Amniotic epithelial cell (primary cell): ENCODE measurements at regions not wholly inside any gene's neighbourhood (a gene's known extent, or its start where the extent isn't known, plus 50 kb on each side); places are given as distances from the start of the nearest gene placed in this dataset.

Experiments used
- DNase-seq: peaks from one replicate; pipeline ENCODE4 v3.0.0-alpha.2; 2010; ENCODE audit warnings: low read depth

DNA sequence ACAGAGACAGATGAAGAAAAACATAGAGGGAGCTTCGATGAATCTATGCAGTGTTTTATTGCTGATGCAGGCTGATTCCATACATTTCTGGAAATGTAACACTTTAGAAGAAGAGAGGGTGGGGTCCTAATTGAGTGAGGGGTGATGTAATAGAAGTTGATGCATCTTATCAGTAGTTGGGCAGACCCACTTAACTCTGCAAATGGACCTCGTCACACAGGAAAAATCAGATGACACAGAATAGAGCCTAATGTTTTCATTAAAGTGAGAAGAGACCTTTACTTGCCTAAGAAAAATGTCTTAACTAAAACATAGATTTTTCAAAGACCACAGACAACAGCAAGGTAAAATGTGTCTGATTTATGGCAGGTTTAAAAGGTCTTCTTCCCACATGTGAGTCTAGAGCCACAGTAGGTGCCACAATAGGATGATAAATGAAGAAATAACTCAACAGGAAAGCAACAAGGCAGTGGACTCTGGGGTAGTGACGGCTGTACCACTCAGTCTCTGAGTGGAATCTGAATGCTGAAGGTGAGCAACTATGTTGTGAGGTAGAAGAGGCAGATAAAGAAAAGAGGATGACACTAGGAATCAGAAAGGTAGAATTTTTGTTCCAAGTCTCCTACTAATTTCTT is 414.7 kb upstream of the PIK3C3 start:
- no peak for DNase-seq

DNA sequence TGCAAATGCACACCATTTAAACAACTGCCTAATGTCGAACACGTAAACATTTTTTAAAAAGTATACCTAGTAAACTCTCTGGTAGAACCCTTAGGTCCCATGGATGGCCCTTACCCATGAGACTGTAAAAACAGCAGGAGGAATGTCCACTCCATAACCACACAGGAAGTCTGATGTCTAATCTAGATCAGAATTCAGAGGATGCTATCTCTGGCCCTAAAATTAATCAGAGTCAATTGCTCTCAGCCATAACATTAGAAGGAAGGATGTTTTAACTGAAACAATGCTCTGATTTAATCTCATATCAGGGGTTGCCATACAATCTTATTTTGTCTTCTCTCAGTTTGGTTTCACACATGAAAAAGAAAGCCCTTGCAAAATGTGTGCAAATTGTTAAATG is 416.3 kb upstream of the PIK3C3 start:
- no peak for DNase-seq

DNA sequence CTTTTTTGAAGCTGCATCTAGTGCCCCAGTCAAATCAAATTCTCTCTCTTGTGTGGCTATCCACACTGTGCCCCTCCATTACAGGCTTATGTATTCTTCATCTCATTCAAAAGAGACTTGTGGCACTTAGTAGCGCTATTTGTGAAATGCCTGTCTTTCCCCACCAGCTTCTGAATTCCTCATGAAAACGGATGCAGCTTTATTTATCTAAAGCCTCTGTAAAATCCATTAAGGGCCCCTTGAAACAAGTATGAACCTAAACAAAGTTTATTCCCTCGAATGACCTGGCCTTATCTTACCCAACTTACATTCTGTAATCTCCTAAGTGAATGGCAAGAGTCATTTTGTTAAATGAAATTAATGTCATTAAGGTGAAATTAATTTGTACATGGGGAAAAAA is 417.4 kb upstream of the PIK3C3 start:
- DNase-seq, result no peak

DNA sequence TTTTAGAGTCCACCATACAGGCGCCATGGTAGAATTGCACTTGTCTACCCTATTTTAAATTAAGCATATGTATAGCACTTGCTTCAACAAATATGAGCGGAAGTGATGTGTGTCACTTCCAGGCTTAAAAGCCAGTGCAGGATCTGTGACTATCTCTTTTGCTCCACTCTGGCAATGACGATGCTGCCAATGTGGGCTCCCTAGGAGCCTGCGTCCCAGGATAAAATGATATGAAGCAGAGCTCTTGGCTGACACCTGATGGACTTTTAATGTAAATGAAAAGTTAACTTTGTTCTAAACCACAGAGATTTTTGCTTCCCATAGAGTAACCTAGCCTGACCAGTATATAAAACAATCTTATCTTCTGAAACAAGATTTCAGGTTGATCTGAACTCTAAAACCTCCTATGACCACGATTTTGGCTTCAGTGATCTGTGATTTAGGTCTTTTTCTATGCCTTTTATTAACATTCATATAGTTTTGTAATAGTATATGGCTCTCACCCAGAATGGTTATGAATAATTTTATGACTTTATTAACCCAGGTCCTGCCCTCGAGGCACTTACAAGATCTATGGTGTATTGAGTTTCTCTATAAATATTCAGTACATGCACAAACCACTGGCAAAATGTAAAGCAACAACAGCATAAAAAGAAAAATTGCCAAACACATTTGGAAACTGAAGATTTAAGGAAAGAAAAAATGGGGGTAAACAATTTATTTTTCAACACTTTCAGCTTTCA is 422.5 kb upstream of the PIK3C3 start:
- DNase-seq, result peak; percentile 39

DNA sequence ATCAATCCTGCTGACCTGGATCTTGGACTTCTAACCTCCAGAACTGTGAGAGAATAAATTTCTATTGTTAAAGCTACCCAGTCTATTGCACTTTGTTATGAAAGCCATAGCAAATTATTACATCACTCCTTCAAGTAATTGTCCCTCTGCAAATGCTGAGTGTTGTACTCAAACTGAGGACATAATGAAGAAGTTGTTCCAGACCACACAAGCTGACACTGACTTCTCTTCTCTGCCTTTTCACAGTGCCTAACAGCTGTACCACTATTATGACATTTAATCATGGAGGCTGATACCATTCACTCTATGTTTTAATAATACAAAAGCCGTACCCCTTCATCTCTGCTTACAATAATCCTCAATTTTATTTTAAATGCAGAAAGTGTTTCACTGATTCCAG is 424.1 kb upstream of the PIK3C3 start:
- no peak for DNase-seq

DNA sequence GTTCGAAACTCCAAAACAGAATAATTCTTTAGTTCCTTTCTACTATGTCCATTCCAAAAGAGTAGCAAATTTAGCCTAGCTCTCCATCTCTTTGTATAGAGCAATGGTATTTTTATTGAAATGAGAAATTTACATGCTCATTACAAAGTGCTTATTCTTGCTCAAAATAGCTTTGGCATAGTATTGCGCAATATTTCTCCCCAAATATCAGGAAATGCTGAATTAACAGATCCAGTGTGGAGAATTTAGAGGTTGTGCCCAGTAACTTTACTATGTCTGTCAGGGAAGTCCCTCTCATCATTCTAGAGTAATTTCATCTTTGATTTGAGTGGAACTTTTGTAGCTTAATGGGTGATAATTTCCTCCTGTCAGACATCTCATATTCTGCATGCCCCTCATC is 425.9 kb upstream of the PIK3C3 start:
- DNase-seq, result no peak

DNA sequence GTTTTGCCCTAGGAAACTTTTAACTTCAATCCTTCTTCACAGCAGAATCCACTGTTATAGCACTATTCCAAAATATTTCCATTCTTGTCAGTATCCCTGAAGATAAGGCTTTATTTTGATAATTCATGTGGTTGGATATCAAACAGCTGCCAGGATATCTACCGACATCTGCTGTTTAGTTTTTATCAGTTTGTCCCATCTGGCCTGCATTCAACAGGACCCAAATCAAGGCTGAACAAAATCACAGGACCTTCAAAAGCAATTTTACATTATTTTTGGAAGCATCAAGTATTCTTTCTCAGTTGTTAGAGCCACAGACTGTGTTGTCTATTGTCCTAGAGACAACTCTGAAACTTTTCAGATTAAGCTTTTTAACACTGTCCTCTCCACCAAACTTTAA is 429.0 kb upstream of the PIK3C3 start:
- no peak for DNase-seq

DNA sequence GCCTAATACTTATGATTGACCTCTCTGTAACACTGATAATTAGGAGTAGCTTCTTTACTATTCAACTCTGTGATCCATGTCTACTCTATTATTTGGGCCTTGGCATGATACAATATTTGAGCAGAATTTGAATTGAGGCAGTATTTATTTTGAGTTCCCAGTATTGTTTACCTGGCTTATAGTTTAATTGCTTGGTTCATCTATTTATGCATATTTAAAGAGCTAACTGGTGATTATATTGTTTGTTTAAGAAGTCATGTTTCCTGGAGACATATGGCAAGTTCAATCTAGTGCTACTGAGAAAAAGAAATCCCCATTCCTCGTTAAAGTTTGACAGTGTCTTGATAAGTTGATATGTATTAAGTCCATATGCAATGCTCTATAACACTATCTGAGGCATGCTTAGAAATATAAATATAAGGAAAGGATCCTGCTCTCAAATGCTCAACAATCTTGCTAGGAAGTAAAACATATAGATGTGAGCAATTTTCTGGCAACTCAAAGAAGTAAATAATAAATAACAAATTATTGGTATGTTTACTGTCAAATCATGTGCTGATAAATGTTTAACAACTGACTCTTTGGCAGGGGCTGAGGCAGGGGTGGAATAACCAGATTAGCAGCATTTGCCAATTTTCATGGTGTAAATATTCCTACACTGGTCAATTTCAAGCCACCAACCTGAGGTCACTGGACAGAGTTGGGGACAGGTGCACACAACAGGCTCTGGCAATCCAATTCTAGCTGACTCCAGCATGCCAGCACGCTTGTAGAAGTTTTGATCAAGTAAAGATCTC is 430.2 kb upstream of the PIK3C3 start:
- DNase-seq, result no peak

DNA sequence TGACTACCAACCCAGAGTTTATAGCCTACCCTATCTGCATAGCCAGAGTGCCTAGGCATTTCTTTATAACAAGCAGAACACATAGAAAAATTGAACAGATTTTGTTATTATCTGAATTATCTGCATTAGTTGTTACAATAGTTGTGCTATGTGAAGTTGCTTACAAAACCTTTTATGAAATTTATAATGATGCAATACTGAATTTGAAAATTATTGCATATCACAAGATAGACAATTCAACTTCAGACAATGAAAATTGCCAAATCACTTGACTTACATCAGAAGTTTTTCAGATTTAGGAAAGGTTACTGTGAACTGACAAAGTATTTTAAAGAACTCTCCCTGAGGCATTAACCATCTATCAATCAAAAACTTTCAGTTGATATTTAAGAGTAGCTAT is 437.9 kb upstream of the PIK3C3 start:
- DNase-seq, result no peak

DNA sequence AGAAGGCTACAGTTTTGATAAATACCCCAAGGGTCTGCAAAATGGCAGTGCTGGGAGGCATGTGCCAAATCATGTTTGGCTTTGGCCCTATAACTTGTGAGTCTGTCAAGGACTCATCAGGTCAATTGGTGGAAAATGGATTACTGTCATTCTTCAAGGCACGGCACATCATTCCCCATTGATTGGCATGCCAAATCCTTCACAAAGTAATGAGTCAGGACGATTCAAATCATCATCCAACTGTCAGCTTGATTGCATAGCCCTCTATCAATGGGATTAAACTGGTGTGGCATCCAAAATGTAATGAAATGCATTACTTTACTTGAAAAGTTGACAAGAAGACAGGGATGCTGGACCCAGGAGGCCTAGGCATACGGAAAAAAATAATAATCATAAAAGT is 441.6 kb upstream of the PIK3C3 start:
- DNase-seq, result no peak

DNA sequence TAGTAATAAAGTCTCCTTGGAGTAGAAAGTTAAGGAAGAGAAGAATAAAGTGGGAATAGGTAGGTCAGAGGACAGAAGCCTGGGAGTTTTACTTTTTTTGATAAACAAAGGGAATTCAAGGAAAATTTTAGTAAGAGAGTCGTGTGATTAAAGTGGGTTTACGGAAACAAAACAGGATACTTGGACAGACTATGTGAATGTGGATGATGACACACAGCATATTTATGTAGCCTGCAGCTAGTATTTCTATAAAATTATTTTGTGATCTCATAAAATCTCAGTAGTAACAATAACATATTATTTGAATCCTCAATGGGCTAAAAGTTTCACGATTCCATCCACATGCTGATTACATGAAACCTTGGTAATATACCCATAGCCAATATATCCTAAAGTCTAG is 450.7 kb upstream of the PIK3C3 start:
- no peak for DNase-seq

DNA sequence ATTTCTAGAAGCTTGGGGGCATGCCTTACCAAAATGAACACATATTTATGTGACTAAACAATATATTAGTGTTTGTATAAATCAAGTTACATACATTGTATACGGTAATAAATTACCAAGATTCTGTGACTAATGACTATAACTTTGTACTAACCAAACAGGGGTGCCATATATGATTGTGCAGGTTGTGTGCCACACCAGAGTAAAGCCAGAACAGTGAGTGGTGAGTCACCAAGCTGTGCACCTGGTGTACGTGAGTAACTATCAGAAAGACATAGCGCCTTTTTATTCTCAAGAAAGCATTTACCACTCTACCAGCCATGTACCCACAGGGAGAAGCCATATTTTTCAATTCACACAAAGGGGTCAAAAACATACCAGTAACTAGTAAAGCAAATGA is 453.2 kb upstream of the PIK3C3 start:
- DNase-seq, result no peak

DNA sequence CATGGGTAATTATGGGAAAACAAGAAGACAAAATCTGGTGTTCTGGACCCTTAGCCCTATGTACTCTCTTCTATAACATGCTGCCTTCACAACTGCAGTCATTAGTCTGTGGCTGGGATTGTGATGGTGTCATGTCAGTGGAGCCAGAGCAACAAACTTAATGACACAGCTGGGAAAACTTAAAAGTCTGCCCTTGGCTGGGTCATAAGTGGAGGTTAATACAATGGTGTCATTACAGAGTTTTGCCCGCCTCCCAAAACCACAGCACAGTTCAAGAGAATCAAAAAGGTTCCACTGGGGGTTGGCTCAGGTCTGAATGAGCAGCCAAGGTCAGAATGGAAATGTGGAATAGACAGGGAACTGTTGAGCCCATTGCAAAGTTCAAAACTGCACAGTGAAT is 455.7 kb upstream of the PIK3C3 start:
- no peak for DNase-seq

DNA sequence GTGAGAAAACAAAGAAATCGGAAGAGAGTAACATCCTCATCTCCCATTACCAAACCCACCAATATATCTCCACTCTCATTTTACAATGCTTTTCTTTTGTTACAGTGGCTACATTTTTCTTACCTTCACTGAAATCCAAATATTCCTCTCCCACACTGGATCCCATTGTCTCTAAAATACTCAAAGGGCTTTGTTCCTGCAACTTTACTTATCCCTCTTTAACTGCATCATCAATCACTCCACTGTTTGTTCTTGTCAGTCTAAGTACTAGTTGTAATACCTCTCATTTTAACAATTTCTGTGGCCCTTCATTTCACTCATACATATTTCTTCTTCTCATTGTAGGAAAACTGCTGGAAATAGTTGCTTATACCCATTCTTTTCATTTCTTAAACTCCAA is 464.2 kb upstream of the PIK3C3 start:
- DNase-seq, result no peak

DNA sequence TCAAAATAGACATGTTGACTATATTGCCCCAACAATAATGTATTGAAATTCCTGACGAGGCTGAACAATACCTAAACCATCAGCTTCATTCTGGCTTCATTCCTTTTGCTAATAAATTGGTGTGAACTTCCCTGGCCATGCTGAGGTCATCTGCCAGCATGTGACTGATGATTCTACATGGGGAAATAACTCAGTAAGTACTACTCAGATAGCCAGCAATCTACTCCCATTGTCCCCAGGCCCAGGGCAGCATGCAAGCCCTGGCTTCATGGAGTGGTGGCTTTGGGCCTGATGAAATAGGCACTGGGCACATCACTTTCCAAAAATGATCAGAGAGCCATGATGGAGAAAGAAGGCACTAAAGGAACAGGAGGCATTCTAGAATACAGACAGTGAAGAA is 468.5 kb upstream of the PIK3C3 start:
- peak; percentile 7 for DNase-seq

DNA sequence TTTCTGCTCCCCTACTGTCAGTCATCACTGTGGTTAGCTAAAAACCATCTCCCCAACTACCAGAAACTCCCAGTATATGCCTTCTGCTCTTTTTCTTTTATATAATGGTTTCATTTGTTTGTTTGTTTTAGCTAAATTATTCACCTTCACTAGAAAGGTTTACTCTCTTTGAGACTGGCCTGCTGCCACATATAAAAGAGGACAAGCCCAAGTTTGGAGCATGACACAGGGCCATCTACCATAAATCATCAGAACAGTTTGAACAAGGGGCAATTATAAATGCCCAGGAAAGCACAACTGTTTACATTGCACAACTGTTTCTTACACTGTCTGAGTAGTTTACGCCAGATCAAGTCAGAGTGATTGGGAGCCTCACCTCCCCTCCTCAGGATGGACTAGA is 471.0 kb upstream of the PIK3C3 start:
- no peak for DNase-seq

DNA sequence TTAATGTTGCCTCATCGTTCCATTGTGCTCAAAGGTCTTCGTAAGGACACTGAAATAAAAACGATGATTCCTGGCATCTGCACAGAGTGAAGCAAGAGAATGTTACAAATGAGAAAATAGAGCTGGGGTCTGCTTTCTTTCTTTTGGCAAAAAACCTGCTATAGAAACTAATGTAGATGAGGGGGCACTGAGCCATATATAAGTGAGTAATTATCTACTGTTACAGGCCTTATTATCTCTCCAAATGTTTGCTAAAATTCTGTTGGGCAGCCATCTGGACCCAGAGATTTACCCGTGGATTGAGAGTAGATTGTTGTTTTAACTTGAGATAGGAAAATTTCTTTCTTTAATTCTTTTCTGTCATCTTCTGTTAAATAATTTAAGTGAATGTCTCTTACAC is 472.5 kb upstream of the PIK3C3 start:
- no peak for DNase-seq

DNA sequence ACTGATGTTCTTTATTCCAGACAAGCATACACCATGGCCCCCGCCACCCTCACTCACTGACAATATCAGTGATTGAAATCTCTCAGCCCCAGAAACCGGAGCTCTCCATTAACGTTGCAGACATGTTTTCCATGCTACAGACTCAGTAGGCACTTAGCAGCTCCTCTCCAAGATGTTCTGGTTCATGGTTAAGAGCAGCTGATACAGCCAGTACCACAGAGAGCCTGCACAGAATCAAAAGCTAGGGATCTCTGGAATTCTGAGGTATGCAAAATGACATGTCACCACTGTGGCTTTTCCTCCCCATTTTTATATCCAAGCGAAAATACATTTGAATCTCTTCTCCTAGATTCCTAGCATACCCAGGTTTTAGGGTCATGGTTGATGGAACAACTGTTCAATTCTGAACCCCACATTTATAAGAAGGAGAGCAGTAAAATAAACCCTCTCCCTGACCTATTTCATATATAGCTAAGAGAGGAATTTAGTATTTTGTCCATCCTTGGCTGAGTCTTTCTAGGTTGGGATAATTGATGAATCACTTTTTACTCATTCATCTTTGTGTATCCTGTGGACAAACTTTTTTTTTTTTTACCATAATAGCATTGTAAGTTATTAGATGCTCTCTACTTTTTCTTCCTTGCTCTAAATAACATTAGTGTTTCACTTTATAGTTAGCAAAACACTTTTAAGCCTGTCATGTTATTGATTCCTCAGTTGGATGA is 488.4 kb upstream of the PIK3C3 start:
- DNase-seq, result peak; percentile 25

DNA sequence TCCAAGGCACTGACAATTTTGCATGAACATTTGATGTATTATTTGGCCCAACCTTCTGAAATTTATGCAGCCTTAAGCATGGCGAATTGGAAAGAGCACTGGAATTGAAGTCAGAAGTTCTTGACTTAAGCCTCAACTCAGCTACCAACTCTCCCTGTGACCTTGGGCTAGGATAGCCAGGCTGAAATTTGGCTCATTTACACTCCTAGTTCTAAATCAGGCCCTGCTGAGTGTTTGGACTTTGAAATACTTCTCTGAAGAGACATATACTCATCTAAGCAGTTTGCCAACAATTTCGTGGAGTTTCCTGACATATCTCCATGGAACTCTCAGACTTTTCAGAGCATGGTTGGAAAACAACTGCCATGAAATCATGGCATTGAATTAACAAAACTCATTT is 489.6 kb upstream of the PIK3C3 start:
- DNase-seq, result no peak

DNA sequence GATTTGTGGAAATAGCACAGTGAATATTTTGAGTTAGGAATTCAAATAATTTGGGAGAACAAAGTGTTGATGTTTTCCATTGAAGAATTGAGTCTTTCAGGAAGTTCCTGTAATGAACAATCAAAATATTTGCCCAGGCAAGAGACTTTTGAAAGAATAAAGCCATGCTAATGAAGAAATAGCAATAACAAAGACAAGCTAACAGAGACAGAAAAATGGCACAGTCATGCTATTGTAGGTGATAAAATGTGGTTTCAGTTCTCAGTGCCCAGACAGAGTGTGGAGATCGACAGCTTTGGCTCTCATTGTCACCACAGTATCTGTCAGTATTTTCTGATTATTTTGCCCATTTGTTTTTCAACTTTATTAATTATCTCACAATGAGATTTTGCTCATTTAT is 490.8 kb upstream of the PIK3C3 start:
- no peak for DNase-seq

DNA sequence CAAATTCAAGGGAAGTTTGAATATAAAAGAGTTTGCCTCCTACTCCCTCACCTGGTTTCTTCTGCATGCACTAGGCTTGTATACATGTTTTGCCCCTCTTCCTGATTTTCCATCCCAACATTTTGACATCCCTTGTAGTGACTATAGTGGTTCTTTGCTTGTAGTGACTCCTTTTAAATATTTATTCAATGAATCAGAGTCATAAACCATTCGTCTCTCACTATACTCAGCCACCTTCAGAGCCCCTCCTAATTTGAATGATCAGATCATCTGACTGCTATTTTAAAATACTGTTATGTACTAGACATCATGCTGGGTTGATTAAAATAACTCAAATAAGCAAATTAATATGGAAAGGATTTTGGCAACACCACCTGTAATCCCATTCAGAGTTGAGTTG is 492.1 kb upstream of the PIK3C3 start:
- no peak for DNase-seq

DNA sequence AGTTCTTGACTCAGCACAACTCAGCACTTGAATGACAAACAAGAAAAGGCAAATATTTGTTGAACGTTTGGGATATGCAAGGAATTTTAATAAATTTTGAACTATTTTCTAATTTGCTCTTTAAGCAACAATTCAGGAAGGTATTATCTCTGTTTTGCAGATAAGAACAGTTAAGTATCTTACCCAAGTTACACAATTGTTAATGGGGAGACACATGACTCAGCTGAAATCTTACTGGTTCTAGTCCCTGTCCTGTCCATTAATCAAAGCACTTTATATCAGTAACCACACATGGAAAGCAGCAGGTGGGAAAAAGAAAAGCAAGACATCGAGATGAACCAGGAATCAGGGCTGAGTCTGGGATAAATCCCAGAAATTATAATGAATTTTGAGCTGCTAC is 493.9 kb upstream of the PIK3C3 start:
- DNase-seq, result peak; percentile 87

DNA sequence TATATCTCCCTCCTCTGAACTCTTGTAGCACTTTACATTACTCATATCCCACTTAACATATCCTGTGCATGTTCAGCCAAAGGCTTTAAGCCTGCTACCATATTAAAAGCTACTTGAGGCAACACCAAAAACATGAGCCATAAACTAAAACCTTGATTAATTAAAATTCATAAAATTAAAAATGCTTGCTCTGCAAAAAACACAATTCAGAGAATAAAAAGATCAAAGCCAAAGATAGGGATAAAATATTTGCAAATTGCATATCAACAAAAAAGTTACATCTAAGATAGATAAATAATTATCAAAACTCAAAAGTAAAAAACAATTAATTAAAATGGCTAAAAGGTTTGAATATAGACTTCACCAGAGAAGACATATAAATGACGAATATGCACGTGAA is 495.4 kb upstream of the PIK3C3 start:
- DNase-seq, result peak; percentile 11
